Fibroblast of peridontal ligament (primary cell): ENCODE measurements at regions not wholly inside any gene's neighbourhood (a gene's known extent, or its start where the extent isn't known, plus 50 kb on each side); places are given as distances from the start of the nearest gene placed in this dataset.

Source experiments
- DNase-seq: peaks from one replicate; pipeline ENCODE4 v3.0.0-alpha.2; 2010; ENCODE audit errors: extremely low read depth

- DNase-seq: no peak
Observed at GRCh38 chr1:112264010-112264409, 132.0 kb upstream of the CTTNBP2NL start.

- DNase-seq: peak; percentile 64
Observed at GRCh38 chr1:112264553-112264952, 131.5 kb upstream of the CTTNBP2NL start.

- no peak for DNase-seq
Observed at GRCh38 chr1:112265931-112266330, 130.1 kb upstream of the CTTNBP2NL start.

- DNase-seq: no peak
Observed at GRCh38 chr1:112267206-112267605, 128.8 kb upstream of the CTTNBP2NL start.

GRCh38 chr1:112267929-112268328, 128.1 kb upstream of the CTTNBP2NL start:
- no peak for DNase-seq

GRCh38 chr1:112268408-112268807, 127.6 kb upstream of the CTTNBP2NL start:
- DNase-seq: no peak

- no peak for DNase-seq
Observed at GRCh38 chr1:112271270-112271669, 124.7 kb upstream of the CTTNBP2NL start.

- DNase-seq: no peak
Observed at GRCh38 chr1:112272101-112272772, 123.8 kb upstream of the CTTNBP2NL start.

GRCh38 chr1:112284796-112285195, 111.2 kb upstream of the CTTNBP2NL start:
- DNase-seq: no peak

GRCh38 chr1:112285316-112285715, 110.7 kb upstream of the CTTNBP2NL start:
- DNase-seq: no peak

- no peak for DNase-seq
Observed at GRCh38 chr1:112285746-112286145, 110.3 kb upstream of the CTTNBP2NL start.

GRCh38 chr1:112296908-112297307, 99.1 kb upstream of the CTTNBP2NL start:
- no peak for DNase-seq

GRCh38 chr1:112297536-112297935, 98.5 kb upstream of the CTTNBP2NL start:
- peak; percentile 5 for DNase-seq

- DNase-seq: peak; percentile 49
Observed at GRCh38 chr1:112298558-112298957, 97.5 kb upstream of the CTTNBP2NL start.

- DNase-seq: no peak
Observed at GRCh38 chr1:112304126-112304525, 91.9 kb upstream of the CTTNBP2NL start.

- DNase-seq: no peak
Observed at GRCh38 chr1:112304612-112305011, 91.4 kb upstream of the CTTNBP2NL start.

GRCh38 chr1:112307930-112308591, 88.0 kb upstream of the CTTNBP2NL start:
- no peak for DNase-seq

GRCh38 chr1:112308716-112309115, 87.3 kb upstream of the CTTNBP2NL start:
- no peak for DNase-seq

- DNase-seq: no peak
Observed at GRCh38 chr1:112309499-112309898, 86.5 kb upstream of the CTTNBP2NL start.

- no peak for DNase-seq
Observed at GRCh38 chr1:112312315-112312714, 83.7 kb upstream of the CTTNBP2NL start.

- no peak for DNase-seq
Observed at GRCh38 chr1:112312879-112313278, 83.1 kb upstream of the CTTNBP2NL start.

- no peak for DNase-seq
Observed at GRCh38 chr1:112316254-112316913, 79.6 kb upstream of the CTTNBP2NL start.

- DNase-seq: no peak
Observed at GRCh38 chr1:112317140-112317539, 78.9 kb upstream of the CTTNBP2NL start.
